GM10266 (cell line): ENCODE measurements at regions not wholly inside any gene's neighbourhood (a gene's known extent, or its start where the extent isn't known, plus 50 kb on each side); places are given as distances from the start of the nearest gene placed in this dataset.

ENCODE experiments used
- DNase-seq: peaks from one replicate; pipeline ENCODE4 v3.0.0; 2012; ENCODE audit errors: extremely low spot score
- CTCF ChIP-seq: IDR thresholded peaks from 2 replicates; pipeline ENCODE4 v1.5.1; 2012; ENCODE audit warnings: mild to moderate bottlenecking, low read depth; ENCODE audit not compliant: control insufficient read depth, insufficient read depth; ENCODE audit errors: missing control alignments

- no peak for DNase-seq
- no peak for TF ChIP-seq CTCF
Observed at GRCh38 chr1:80869299-80869698, 931.4 kb upstream of the ADGRL2 start.

GRCh38 chr1:80847904-80848303 is 952.8 kb upstream of the ADGRL2 start:
- no peak for TF ChIP-seq CTCF
- no peak for DNase-seq

GRCh38 chr1:80846966-80847365 is 953.8 kb upstream of the ADGRL2 start:
- no peak for TF ChIP-seq CTCF
- no peak for DNase-seq

GRCh38 chr1:80842796-80843195 is 957.9 kb upstream of the ADGRL2 start:
- no peak for DNase-seq
- no peak for TF ChIP-seq CTCF

- DNase-seq: no peak
- TF ChIP-seq CTCF: no peak
Observed at GRCh38 chr1:80841261-80841660, 959.5 kb upstream of the ADGRL2 start.

- no peak for DNase-seq
- no peak for TF ChIP-seq CTCF
Observed at GRCh38 chr1:80837066-80837465, 963.7 kb upstream of the ADGRL2 start.

- no peak for DNase-seq
- TF ChIP-seq CTCF: no peak
Observed at GRCh38 chr1:80836505-80836904, 964.2 kb upstream of the ADGRL2 start.
